GM12892 (cell line): ENCODE measurements at regions not wholly inside any gene's neighbourhood (a gene's known extent, or its start where the extent isn't known, plus 50 kb on each side); places are given as distances from the start of the nearest gene placed in this dataset.

ENCODE experiments used
- POLR2A ChIP-seq: IDR thresholded peaks from 2 replicates; pipeline ENCODE4 v1.6.1; 2011; ENCODE audit warnings: low read depth, low read length, control low read depth
- POLR2AphosphoS5 ChIP-seq: IDR thresholded peaks from 2 replicates; pipeline ENCODE4 v1.6.1; 2011; ENCODE audit warnings: low read depth, low read length, control low read depth

DNA sequence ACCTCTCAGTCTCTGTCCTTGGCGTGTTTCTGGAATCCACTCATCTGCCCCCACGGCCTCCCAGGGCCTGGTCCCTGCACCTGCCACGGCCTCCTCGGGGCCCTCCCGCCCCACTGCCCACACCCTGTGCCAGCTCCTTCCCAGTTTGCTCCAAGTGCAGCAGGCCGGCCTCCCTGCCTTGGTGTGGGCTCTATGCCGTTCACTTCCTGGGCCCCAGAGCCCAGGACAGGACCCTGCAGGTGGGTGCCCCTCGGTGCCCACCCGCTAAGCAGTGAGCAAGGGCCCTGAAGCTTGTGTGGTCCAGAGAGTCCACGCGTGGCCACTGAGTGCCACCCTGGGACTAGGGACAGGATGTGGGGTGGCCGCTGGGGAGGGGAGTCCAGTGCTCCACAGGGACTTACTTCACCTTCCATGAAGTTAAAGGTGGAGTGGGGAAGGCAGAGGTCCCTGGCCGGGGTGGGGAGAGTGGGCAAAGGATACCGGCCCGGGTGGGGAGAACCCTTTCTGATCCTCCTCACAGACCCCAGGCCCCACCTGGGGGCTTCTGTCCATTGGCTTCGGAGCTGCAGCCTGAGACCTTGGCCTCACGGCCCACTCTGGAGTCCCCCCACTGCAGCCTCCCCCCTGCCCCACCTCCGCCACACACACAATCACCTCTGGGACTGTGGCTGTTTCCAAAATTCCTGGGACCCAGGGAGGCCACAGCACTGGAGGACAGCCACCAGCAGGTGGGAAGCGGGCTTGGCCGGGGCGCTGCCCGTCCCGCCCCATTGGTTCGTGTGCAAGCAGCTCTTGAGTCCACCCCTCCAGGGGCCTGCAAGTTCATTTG lies 60.0 kb upstream of the NKX1-1 start:
- no peak for TF ChIP-seq POLR2A
- TF ChIP-seq POLR2AphosphoS5 = no peak
